ENCODE measurements at regions not wholly inside any gene's neighbourhood (a gene's known extent, or its start where the extent isn't known, plus 50 kb on each side); places are given as distances from the start of the nearest gene placed in this dataset.

- peak; percentile 21 for DNase-seq
Observed at GRCh38 chr7:46468753-46469356, 547.8 kb upstream of the IGFBP3 start.

- no peak for DNase-seq
Observed at GRCh38 chr7:46463170-46463569, 542.1 kb upstream of the IGFBP3 start.

- DNase-seq: no peak
Observed at GRCh38 chr7:46461334-46461777, 540.3 kb upstream of the IGFBP3 start.

- DNase-seq: no peak
Observed at GRCh38 chr7:46459942-46460341, 538.9 kb upstream of the IGFBP3 start.

GRCh38 chr7:46454816-46455215 is 533.7 kb upstream of the IGFBP3 start:
- no peak for DNase-seq

- no peak for DNase-seq
Observed at GRCh38 chr7:46452561-46453135, 531.6 kb upstream of the IGFBP3 start.

GRCh38 chr7:46451846-46452245 is 530.8 kb upstream of the IGFBP3 start:
- DNase-seq: no peak

GRCh38 chr7:46450886-46451285 is 529.8 kb upstream of the IGFBP3 start:
- DNase-seq: no peak

- DNase-seq: no peak
Observed at GRCh38 chr7:46450425-46450824, 529.4 kb upstream of the IGFBP3 start.

GRCh38 chr7:46449743-46450142 is 528.7 kb upstream of the IGFBP3 start:
- no peak for DNase-seq

GRCh38 chr7:46448478-46448877 is 527.4 kb upstream of the IGFBP3 start:
- DNase-seq: no peak

- no peak for DNase-seq
Observed at GRCh38 chr7:46446151-46446550, 525.1 kb upstream of the IGFBP3 start.

GRCh38 chr7:46444256-46444655 is 523.2 kb upstream of the IGFBP3 start:
- DNase-seq: no peak

- DNase-seq: no peak
Observed at GRCh38 chr7:46440186-46440585, 519.1 kb upstream of the IGFBP3 start.

GRCh38 chr7:46432708-46433107 is 511.6 kb upstream of the IGFBP3 start:
- no peak for DNase-seq

- DNase-seq: no peak
Observed at GRCh38 chr7:46428295-46428694, 507.2 kb upstream of the IGFBP3 start.

- DNase-seq: no peak
Observed at GRCh38 chr7:46424934-46425333, 503.9 kb upstream of the IGFBP3 start.

- DNase-seq: no peak
Observed at GRCh38 chr7:46421441-46422230, 500.6 kb upstream of the IGFBP3 start.

GRCh38 chr7:46414946-46415345 is 493.9 kb upstream of the IGFBP3 start:
- no peak for DNase-seq

GRCh38 chr7:46411236-46411635 is 490.2 kb upstream of the IGFBP3 start:
- DNase-seq: no peak

- no peak for DNase-seq
Observed at GRCh38 chr7:46407125-46407524, 486.1 kb upstream of the IGFBP3 start.

GRCh38 chr7:46397591-46397990 is 476.5 kb upstream of the IGFBP3 start:
- DNase-seq: no peak

- no peak for DNase-seq
Observed at GRCh38 chr7:46396481-46396880, 475.4 kb upstream of the IGFBP3 start.

- DNase-seq: no peak
Observed at GRCh38 chr7:46393142-46393541, 472.1 kb upstream of the IGFBP3 start.

Data from stimulated activated CD8-positive, alpha-beta memory T cell treated with anti-CD3 and anti-CD28 coated beads, Interleukin-4, amount 100 ng/mL, for 48 hours (primary cell).